ENCODE measurements at regions not wholly inside any gene's neighbourhood (a gene's known extent, or its start where the extent isn't known, plus 50 kb on each side); places are given as distances from the start of the nearest gene placed in this dataset.

- H3K9me3 ChIP-seq, result no peaks in the 10 kb centered on the region
- no peak for TF ChIP-seq CTCF (IDR thresholded peaks at IDR 0.05)
- no peaks in the 10 kb centered on the region for H3K4me1 ChIP-seq
- no peak overlapping the region for H3K4me3 ChIP-seq
- intact Hi-C loops (cut with DNase I), result no loop called here
- ATAC-seq (no peak), DNase-seq (no peak)
- H3K27me3 ChIP-seq, result no peaks in the 10 kb centered on the region
- H3K27ac ChIP-seq, result no peak overlapping the region
- no peaks in the 10 kb centered on the region for H3K36me3 ChIP-seq
These were observed 879.5 kb downstream of the TDRD15 start for GRCh38 chr2:22003270-22003669.

GRCh38 chr2:22011048-22011447, 887.3 kb downstream of the TDRD15 start:
- Histone ChIP-seq H3K27ac (no peak overlapping the region), H3K36me3 (no peaks in the 10 kb centered on the region), H3K27me3 (no peaks in the 10 kb centered on the region), H3K4me3 (no peak overlapping the region), H3K9me3 (peaks cover 0 to 2% of the 10 kb centered on the region in 2 donors), H3K4me1 (no peaks in the 10 kb centered on the region)
- intact Hi-C loops (cut with DNase I), result no loop called here
- no peak for ATAC-seq
- DNase-seq, result no peak
- no peak for TF ChIP-seq CTCF (IDR thresholded peaks at IDR 0.05)

- DNase-seq (peak in 1 of 4 donors; percentile 6), ATAC-seq (no peak)
- H3K36me3 ChIP-seq, result no peaks in the 10 kb centered on the region
- H3K27me3 ChIP-seq, result no peaks in the 10 kb centered on the region
- H3K9me3 ChIP-seq, result no peaks in the 10 kb centered on the region
- no peaks in the 10 kb centered on the region for H3K4me1 ChIP-seq
- H3K4me3 ChIP-seq, result no peak overlapping the region
- no peak for TF ChIP-seq CTCF (IDR thresholded peaks at IDR 0.05)
- intact Hi-C loops (cut with DNase I), result no loop called here
- H3K27ac ChIP-seq, result no peak overlapping the region
These were observed 896.4 kb downstream of the TDRD15 start for GRCh38 chr2:22020091-22020742.

- ATAC-seq, result no peak
- Histone ChIP-seq H3K4me1 (no peaks in the 10 kb centered on the region), H3K36me3 (no peaks in the 10 kb centered on the region), H3K9me3 (no peaks in the 10 kb centered on the region), H3K27ac (no peak overlapping the region), H3K4me3 (no peak overlapping the region), H3K27me3 (no peaks in the 10 kb centered on the region)
- DNase-seq, result no peak
- TF ChIP-seq CTCF (IDR thresholded peaks at IDR 0.05), result no peak
- intact Hi-C loops (cut with DNase I), result no loop called here
These were observed 903.7 kb downstream of the TDRD15 start for GRCh38 chr2:22027345-22028005.

- peak in 1 of 4 donors; percentile 1 for DNase-seq
- H3K36me3 ChIP-seq, result no peaks in the 10 kb centered on the region
- intact Hi-C loops (cut with DNase I), result no loop called here
- no peak overlapping the region for H3K4me3 ChIP-seq
- H3K9me3 ChIP-seq, result peaks cover 0 to 10% of the 10 kb centered on the region in 2 donors
- no peak overlapping the region for H3K27ac ChIP-seq
- no peaks in the 10 kb centered on the region for H3K4me1 ChIP-seq
- ATAC-seq, result no peak
- no peaks in the 10 kb centered on the region for H3K27me3 ChIP-seq
- no peak for TF ChIP-seq CTCF (IDR thresholded peaks at IDR 0.05)
These were observed 911.6 kb downstream of the TDRD15 start for GRCh38 chr2:22035361-22035830.
